H1 (cell line): ENCODE measurements at regions not wholly inside any gene's neighbourhood (a gene's known extent, or its start where the extent isn't known, plus 50 kb on each side); places are given as distances from the start of the nearest gene placed in this dataset.

Experiments
- CTCF ChIA-PET: fragments of 300-600 bp; sonication (Branson Sonifier 250); formaldehyde crosslinking; loops from one replicate; lab custom pipeline; 2021; ENCODE audit not compliant: partially characterized antibody; lab: Charles Lee
- POLR2A ChIA-PET: fragments of 300-600 bp; sonication (Branson Sonifier 250); formaldehyde crosslinking; loops from one replicate; lab custom pipeline; 2021; ENCODE audit warnings: inconsistent platforms; ENCODE audit not compliant: partially characterized antibody; lab: Charles Lee
- DNase-seq, 2 experiments: peaks; one replicate each; pipeline versions ENCODE4 v3.0.0 to v3.0.0-alpha.2; 2010 to 2022; ENCODE audit warnings: low spot score in 2 of 2, low read depth in 1 of 2, mixed read lengths in 1 of 2
- FAIRE-seq: peaks from 2 replicates; lab custom pipeline; 2011; peaks lifted over from hg19 to GRCh38; lab: Jason Lieb, UNC
- H2AFZ ChIP-seq: 2 replicates; pipeline ENCODE4 v1.8.1; 2012; ENCODE audit warnings: low read length, inconsistent platforms
- H2AK5ac ChIP-seq: 2 replicates; pipeline ENCODE4 v1.6.1; 2013; ENCODE audit warnings: low read depth, low read length
- H2BK120ac ChIP-seq: replicated peaks from 2 replicates; pipeline ENCODE3; 2013; ENCODE audit warnings: low read depth, low read length, inconsistent platforms
- H2BK12ac ChIP-seq: 2 replicates; pipeline ENCODE4 v1.6.1; 2013; ENCODE audit warnings: low read depth, low read length
- H2BK15ac ChIP-seq: 2 replicates; pipeline ENCODE4 v1.6.1; 2013; ENCODE audit warnings: low read length
- H2BK20ac ChIP-seq: 2 replicates; pipeline ENCODE4 v1.6.1; 2013; ENCODE audit warnings: low read length
- H2BK5ac ChIP-seq: 2 replicates; pipeline ENCODE4 v1.6.1; 2013; ENCODE audit warnings: low read depth, low read length
- H3K14ac ChIP-seq: 2 replicates; pipeline ENCODE4 v1.6.1; 2013; ENCODE audit warnings: inconsistent platforms; ENCODE audit not compliant: insufficient read length
- H3K18ac ChIP-seq: 2 replicates; pipeline ENCODE4 v1.6.1; 2013; ENCODE audit warnings: low read length; ENCODE audit errors: extremely low read depth
- H3K23ac ChIP-seq: 2 replicates; pipeline ENCODE4 v1.6.1; 2013; ENCODE audit warnings: inconsistent platforms; ENCODE audit not compliant: insufficient read length
- H3K23me2 ChIP-seq: 2 replicates; pipeline ENCODE4 v1.6.1; 2013; ENCODE audit warnings: low read depth, low read length
- H3K27ac ChIP-seq: 2 replicates; pipeline ENCODE4 v1.6.1; 2011; ENCODE audit warnings: low read depth, low read length, inconsistent platforms
- H3K27me3 ChIP-seq, 4 experiments: replicated peaks in 1 of 4; 1 replicate in 1 of 4; 2 replicates in 3 of 4; pipeline versions ENCODE4 v1.6.1 to v1.8.1; 2011 to 2013; ENCODE audit warnings: low read length in 3 of 4, mild to moderate bottlenecking in 3 of 4, inconsistent platforms in 2 of 4, mixed read lengths in 2 of 4, moderate library complexity in 1 of 4; ENCODE audit not compliant: control insufficient read depth in 3 of 4, insufficient read depth in 3 of 4; ENCODE audit errors: extremely low read depth in 1 of 4
- H3K36me3 ChIP-seq, 4 experiments: 2 replicates each; pipeline versions ENCODE4 v1.6.1 to v1.8.1; 2011 to 2013; ENCODE audit warnings: mild to moderate bottlenecking in 4 of 4, low read length in 3 of 4, moderate library complexity in 2 of 4, control low read depth in 1 of 4, inconsistent platforms in 1 of 4; ENCODE audit not compliant: insufficient read depth in 4 of 4, control insufficient read depth in 2 of 4
- H3K4ac ChIP-seq: replicated peaks from 2 replicates; pipeline ENCODE3; 2013; ENCODE audit warnings: low read length, low read depth, mixed read lengths, inconsistent platforms; ENCODE audit not compliant: insufficient read length
- H3K4me1 ChIP-seq, 4 experiments: replicated peaks in 1 of 4; 1 replicate in 1 of 4; 2 replicates in 3 of 4; pipeline versions ENCODE4 v1.6.1 to v1.8.1; 2011 to 2013; ENCODE audit warnings: low read length in 3 of 4, inconsistent platforms in 2 of 4, mixed read lengths in 1 of 4; ENCODE audit not compliant: insufficient read depth in 4 of 4, control insufficient read depth in 3 of 4
- H3K4me2 ChIP-seq, 2 experiments: 2 replicates each; pipeline versions ENCODE4 v1.6.1 to v1.8.1; 2011 to 2013; ENCODE audit warnings: low read depth in 2 of 2, low read length in 2 of 2, control low read depth in 1 of 2, inconsistent platforms in 1 of 2, mild to moderate bottlenecking in 1 of 2; ENCODE audit not compliant: insufficient read depth in 1 of 2
- H3K4me3 ChIP-seq, 4 experiments: fragments of 200-600, 300-600 bp in 1 of 4; sonication (generic), shearing (Covaris generic), sonication (Bioruptor Twin) in 1 of 4; 2 replicates each; pipeline versions ENCODE4 v1.5.1 to v1.8.1; 2011 to 2016; ENCODE audit warnings: low read length in 4 of 4, low read depth in 3 of 4, control low read depth in 2 of 4, inconsistent platforms in 2 of 4, mild to moderate bottlenecking in 2 of 4, mixed read lengths in 1 of 4, moderate library complexity in 1 of 4; ENCODE audit not compliant: insufficient read depth in 2 of 4; ENCODE audit errors: extremely low read depth in 1 of 4
- H3K56ac ChIP-seq: replicated peaks from 2 replicates; pipeline ENCODE3; 2013; ENCODE audit warnings: low read depth, mild to moderate bottlenecking, mixed read lengths, low read length, inconsistent platforms; ENCODE audit not compliant: insufficient read length
- H3K79me1 ChIP-seq: 2 replicates; pipeline ENCODE4 v1.6.1; 2013; ENCODE audit warnings: low read depth, low read length, control low read depth
- H3K79me2 ChIP-seq, 2 experiments: 2 replicates each; pipeline versions ENCODE4 v1.6.1 to v1.8.1; 2012 to 2013; ENCODE audit warnings: low read length in 2 of 2, mild to moderate bottlenecking in 2 of 2, inconsistent platforms in 1 of 2; ENCODE audit not compliant: insufficient read depth in 2 of 2, control insufficient read depth in 1 of 2
- H3K9ac ChIP-seq, 4 experiments: replicated peaks in 1 of 4; 1 replicate in 1 of 4; 2 replicates in 3 of 4; pipeline versions ENCODE4 v1.6.1 to v1.8.1; 2011 to 2013; ENCODE audit warnings: low read depth in 3 of 4, low read length in 3 of 4, control low read depth in 2 of 4, mild to moderate bottlenecking in 2 of 4, moderate library complexity in 2 of 4, inconsistent platforms in 1 of 4; ENCODE audit errors: extremely low read depth in 1 of 4
- H3K9me3 ChIP-seq, 2 experiments: 2 replicates each; pipeline versions ENCODE4 v1.6.1 to v1.8.1; 2012 to 2013; ENCODE audit warnings: mild to moderate bottlenecking in 2 of 2, moderate library complexity in 2 of 2, control low read depth in 1 of 2, inconsistent platforms in 1 of 2, low read depth in 1 of 2, low read length in 1 of 2, mixed read lengths in 1 of 2; ENCODE audit not compliant: insufficient read depth in 2 of 2
- H4K20me1 ChIP-seq, 2 experiments: replicated peaks in 1 of 2; 2 replicates each; pipeline versions ENCODE3 to v1.8.1; 2011 to 2013; ENCODE audit warnings: inconsistent platforms in 2 of 2, low read length in 2 of 2, mild to moderate bottlenecking in 1 of 2; ENCODE audit not compliant: insufficient read depth in 2 of 2, control insufficient read depth in 1 of 2
- H4K5ac ChIP-seq: 2 replicates; pipeline ENCODE4 v1.6.1; 2013; ENCODE audit warnings: low read length, low read depth, mixed read lengths, inconsistent platforms; ENCODE audit not compliant: insufficient read length
- H4K8ac ChIP-seq: 2 replicates; pipeline ENCODE4 v1.8.0; 2013; ENCODE audit warnings: mild to moderate bottlenecking, moderate library complexity, low read length, inconsistent platforms; ENCODE audit not compliant: insufficient read depth; ENCODE audit errors: extremely low read depth
- H4K91ac ChIP-seq: replicated peaks from 2 replicates; pipeline ENCODE3; 2013; ENCODE audit warnings: low read length, mixed read lengths, inconsistent platforms; ENCODE audit not compliant: insufficient read length
- CTCF ChIP-seq, 3 experiments: IDR thresholded peaks; 1 replicate in 2 of 3; 2 replicates in 1 of 3; pipeline versions ENCODE4 v1.5.1 to v1.6.1; 2011; ENCODE audit warnings: low read length in 3 of 3, mild to moderate bottlenecking in 3 of 3, inconsistent platforms in 2 of 3, low read depth in 1 of 3, moderate library complexity in 1 of 3; ENCODE audit not compliant: insufficient read depth in 1 of 3; ENCODE audit errors: control extremely low read depth in 1 of 3
- RAD21 ChIP-seq, 2 experiments: IDR thresholded peaks in 1 of 2; conservative IDR thresholded peaks in 1 of 2; 2 replicates each; pipeline ENCODE4 v1.6.1; 2011; ENCODE audit warnings: low read depth in 2 of 2, low read length in 2 of 2, improper control_type of control experiment in 1 of 2, inconsistent platforms in 1 of 2, mild to moderate bottlenecking in 1 of 2, moderate library complexity in 1 of 2
- USF2 ChIP-seq: IDR thresholded peaks from 2 replicates; pipeline ENCODE4 v1.6.1; 2011; ENCODE audit warnings: low read length, improper control_type of control experiment
- WGBS, 2 experiments: shearing (Covaris generic) in 1 of 2; methylation state at CpG; one replicate each; pipeline versions ENCODE4 v1.1.6 to v1.1.7; 2013 to 2015; ENCODE audit warnings: low lambda C conversion rate in 2 of 2, mixed read lengths in 2 of 2, inconsistent platforms in 1 of 2, low coverage in 1 of 2, missing lambda C conversion rate in 1 of 2; ENCODE audit not compliant: insufficient replicate concordance in 2 of 2, insufficient coverage in 1 of 2, insufficient read length in 1 of 2; ENCODE audit errors: extremely low coverage in 1 of 2, missing lambda C conversion rate in 1 of 2; 5-methylcytosine and 5-hydroxymethylcytosine counted together

GRCh38 chr4:124288706-124289486 is 423.6 kb downstream of the ANKRD50 start:
- no peaks in the 10 kb centered on the region for H3K79me2 ChIP-seq
- no peak overlapping the region for H3K14ac ChIP-seq
- no peak overlapping the region for H3K4me2 ChIP-seq
- ChIA-PET CTCF (interaction anchor here (1.0 kb wide), 1 partner anchor 242 kb away, joined by 3 read pairs; no protein-coding TSS in a partner anchor), POLR2A (no interaction called here)
- H2BK120ac ChIP-seq, result no peak overlapping the region
- DNase-seq (no peak), FAIRE-seq (no peak)
- no peaks in the 10 kb centered on the region for H4K20me1 ChIP-seq
- H2BK15ac ChIP-seq, result no peak overlapping the region
- H3K56ac ChIP-seq, result no peak overlapping the region
- no peak overlapping the region for H2BK5ac ChIP-seq
- no peaks in the 10 kb centered on the region for H3K79me1 ChIP-seq
- no peak overlapping the region for H2BK12ac ChIP-seq
- H3K23me2 ChIP-seq, result no peaks in the 10 kb centered on the region
- no peak overlapping the region for H2AK5ac ChIP-seq
- no peak overlapping the region for H4K5ac ChIP-seq
- WGBS, 2 experiments, result 89% methylated on average over 2 of the region's 2 CpGs; no CpG with 5 or more reads in 1 of the 2 experiments
- TF ChIP-seq USF2, result no peak
- peak in 1 of 3 experiments; percentile 6; a peak in 1 of 4 replicates for TF ChIP-seq CTCF (IDR thresholded peaks at IDR 0.05; ENCODE audit: control extremely low read depth in 1 of 3, insufficient read depth in 1 of 3, low read depth in 1 of 3, low read length in 3 of 3)
- peak; percentile 17 to 25; a peak in 2 of 4 replicates for TF ChIP-seq RAD21 (IDR thresholded peaks at IDR 0.05 in 1 of 2, conservative IDR thresholded peaks at IDR 0.05 in 1 of 2; ENCODE audit: low read depth in 2 of 2, low read length in 2 of 2)
- no peak overlapping the region for H3K4ac ChIP-seq
- H4K8ac ChIP-seq, result no peak overlapping the region; the same call in 1 of the 2 replicates
- H4K91ac ChIP-seq, result no peak overlapping the region
- H3K4me3 ChIP-seq, result no peak overlapping the region
- H3K23ac ChIP-seq, result no peak overlapping the region
- no peak overlapping the region for H2AFZ ChIP-seq
- no peak overlapping the region for H3K18ac ChIP-seq
- no peaks in the 10 kb centered on the region for H3K4me1 ChIP-seq
- no peak overlapping the region for H3K27ac ChIP-seq
- no peaks in the 10 kb centered on the region for H3K36me3 ChIP-seq
- no peak overlapping the region for H2BK20ac ChIP-seq
- H3K27me3 ChIP-seq, result no peaks in the 10 kb centered on the region
- H3K9ac ChIP-seq, result no peak overlapping the region
- H3K9me3 ChIP-seq, result no peaks in the 10 kb centered on the region
